Glutamatergic neuron (in vitro differentiated cells): ENCODE measurements at regions not wholly inside any gene's neighbourhood (a gene's known extent, or its start where the extent isn't known, plus 50 kb on each side); places are given as distances from the start of the nearest gene placed in this dataset.

ENCODE experiments used
- DNase-seq: peaks from one replicate; pipeline ENCODE4 v3.0.0; 2022
- H3K27ac Mint-ChIP-seq: one replicate; pipeline ENCODE4 v1.8.0; 2020; ENCODE audit warnings: mild to moderate bottlenecking, mixed read lengths, inconsistent platforms; ENCODE audit not compliant: unreplicated experiment
- H3K27me3 Mint-ChIP-seq: one replicate; pipeline ENCODE4 v1.8.0; 2020; ENCODE audit warnings: mild to moderate bottlenecking, moderate library complexity, mixed read lengths, inconsistent platforms; ENCODE audit not compliant: unreplicated experiment
- H3K36me3 Mint-ChIP-seq: one replicate; pipeline ENCODE4 v1.8.0; 2020; ENCODE audit warnings: mild to moderate bottlenecking, mixed read lengths, inconsistent platforms; ENCODE audit not compliant: unreplicated experiment
- H3K4me1 Mint-ChIP-seq: one replicate; pipeline ENCODE4 v1.8.0; 2020; ENCODE audit warnings: mild to moderate bottlenecking, low read depth, mixed read lengths, inconsistent platforms; ENCODE audit not compliant: unreplicated experiment
- H3K4me3 Mint-ChIP-seq: one replicate; pipeline ENCODE4 v1.8.0; 2020; ENCODE audit warnings: mild to moderate bottlenecking, mixed read lengths, inconsistent platforms; ENCODE audit not compliant: unreplicated experiment
- H3K9me3 Mint-ChIP-seq: one replicate; pipeline ENCODE4 v1.8.0; 2020; ENCODE audit warnings: mild to moderate bottlenecking, moderate library complexity, mixed read lengths, inconsistent platforms; ENCODE audit not compliant: unreplicated experiment
- TF ChIP-seq, protein P1 (sequence below): fragments of 200-600 bp; sonication (generic); IDR thresholded peaks from one replicate; pipeline ENCODE4 v1.5.0; 2021; ENCODE audit not compliant: partially characterized antibody, unreplicated experiment

DNA sequence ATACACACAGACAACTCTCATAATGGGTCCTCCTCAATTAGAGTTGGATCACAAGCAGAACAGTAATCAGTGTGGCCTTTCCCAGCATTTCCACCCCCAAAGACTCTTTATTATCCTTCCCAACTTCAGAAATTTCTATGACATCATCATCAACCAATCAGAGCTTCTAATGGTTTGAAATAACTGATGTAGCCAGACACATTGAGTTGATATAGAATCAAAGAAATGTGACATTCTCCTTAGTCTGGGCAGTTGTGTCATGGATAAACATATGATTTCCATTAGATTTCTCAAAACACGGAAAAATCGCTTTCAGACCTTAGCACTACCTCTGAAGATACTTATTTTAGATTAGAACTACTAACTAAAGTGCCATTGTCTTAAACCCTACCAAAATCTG is 75.7 kb upstream of the NFIB start:
- Mint-ChIP-seq H3K9me3 (no peaks in the 10 kb centered on the region), H3K4me1 (no peaks in the 10 kb centered on the region), H3K36me3 (no peaks in the 10 kb centered on the region), H3K27ac (no peak overlapping the region), H3K4me3 (no peak overlapping the region), H3K27me3 (no peaks in the 10 kb centered on the region)
- TF ChIP-seq, protein P1, sequence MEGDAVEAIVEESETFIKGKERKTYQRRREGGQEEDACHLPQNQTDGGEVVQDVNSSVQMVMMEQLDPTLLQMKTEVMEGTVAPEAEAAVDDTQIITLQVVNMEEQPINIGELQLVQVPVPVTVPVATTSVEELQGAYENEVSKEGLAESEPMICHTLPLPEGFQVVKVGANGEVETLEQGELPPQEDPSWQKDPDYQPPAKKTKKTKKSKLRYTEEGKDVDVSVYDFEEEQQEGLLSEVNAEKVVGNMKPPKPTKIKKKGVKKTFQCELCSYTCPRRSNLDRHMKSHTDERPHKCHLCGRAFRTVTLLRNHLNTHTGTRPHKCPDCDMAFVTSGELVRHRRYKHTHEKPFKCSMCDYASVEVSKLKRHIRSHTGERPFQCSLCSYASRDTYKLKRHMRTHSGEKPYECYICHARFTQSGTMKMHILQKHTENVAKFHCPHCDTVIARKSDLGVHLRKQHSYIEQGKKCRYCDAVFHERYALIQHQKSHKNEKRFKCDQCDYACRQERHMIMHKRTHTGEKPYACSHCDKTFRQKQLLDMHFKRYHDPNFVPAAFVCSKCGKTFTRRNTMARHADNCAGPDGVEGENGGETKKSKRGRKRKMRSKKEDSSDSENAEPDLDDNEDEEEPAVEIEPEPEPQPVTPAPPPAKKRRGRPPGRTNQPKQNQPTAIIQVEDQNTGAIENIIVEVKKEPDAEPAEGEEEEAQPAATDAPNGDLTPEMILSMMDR: no peak
- DNase-seq: no peak

DNA sequence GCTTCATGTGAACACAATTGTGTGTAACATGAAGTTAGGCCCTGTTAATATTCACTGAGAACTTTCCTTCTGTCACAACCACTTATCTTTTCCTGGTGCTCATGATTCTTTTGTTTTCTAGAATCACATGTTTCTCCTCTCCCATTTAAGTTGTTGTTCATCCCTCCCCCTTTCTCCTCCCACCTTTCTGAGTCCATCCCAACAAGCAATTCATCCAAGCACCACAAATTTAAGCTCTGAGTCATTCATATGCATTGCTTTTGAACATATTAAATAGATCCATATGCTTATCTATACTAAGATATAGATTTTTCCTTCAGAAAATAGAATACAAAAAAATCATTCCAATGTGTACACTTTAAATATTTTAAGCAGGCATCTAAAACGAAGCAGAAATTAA is 75.2 kb upstream of the NFIB start:
- Mint-ChIP-seq H3K36me3 (no peaks in the 10 kb centered on the region), H3K4me3 (no peak overlapping the region), H3K27me3 (no peaks in the 10 kb centered on the region), H3K9me3 (no peaks in the 10 kb centered on the region), H3K27ac (no peak overlapping the region), H3K4me1 (no peaks in the 10 kb centered on the region)
- no peak for DNase-seq
- TF ChIP-seq, protein P1: no peak

GRCh38 chr9:14383773-14384172 is 69.8 kb upstream of the NFIB start:
- Mint-ChIP-seq H3K4me1 (no peaks in the 10 kb centered on the region), H3K9me3 (no peaks in the 10 kb centered on the region), H3K4me3 (no peak overlapping the region), H3K27ac (no peak overlapping the region), H3K36me3 (no peaks in the 10 kb centered on the region), H3K27me3 (no peaks in the 10 kb centered on the region)
- DNase-seq: no peak
- TF ChIP-seq, protein P1: no peak

DNA sequence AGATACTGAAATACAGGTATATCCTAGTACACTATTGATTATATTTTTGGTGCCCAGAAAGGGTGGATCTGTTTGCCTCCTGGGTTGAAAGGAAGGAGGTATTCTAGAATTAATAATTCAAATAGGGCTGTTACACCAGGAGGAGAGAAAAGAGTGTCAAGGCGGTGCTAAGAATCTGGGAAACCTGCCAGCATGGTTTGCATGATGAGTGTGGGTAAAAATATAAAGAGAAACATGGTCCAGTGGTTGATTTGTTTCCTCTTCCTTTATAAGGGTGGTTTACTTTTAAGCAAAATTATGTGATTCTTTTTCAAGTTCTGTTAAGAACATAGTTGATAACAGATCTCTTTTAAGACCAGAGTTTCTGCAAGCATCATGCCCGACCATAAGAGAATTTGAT is 69.4 kb upstream of the NFIB start:
- no peak for DNase-seq
- no peaks in the 10 kb centered on the region for H3K27me3 Mint-ChIP-seq
- no peaks in the 10 kb centered on the region for H3K9me3 Mint-ChIP-seq
- no peak overlapping the region for H3K4me3 Mint-ChIP-seq
- no peak overlapping the region for H3K27ac Mint-ChIP-seq
- TF ChIP-seq, protein P1: no peak
- no peaks in the 10 kb centered on the region for H3K4me1 Mint-ChIP-seq
- no peaks in the 10 kb centered on the region for H3K36me3 Mint-ChIP-seq

DNA sequence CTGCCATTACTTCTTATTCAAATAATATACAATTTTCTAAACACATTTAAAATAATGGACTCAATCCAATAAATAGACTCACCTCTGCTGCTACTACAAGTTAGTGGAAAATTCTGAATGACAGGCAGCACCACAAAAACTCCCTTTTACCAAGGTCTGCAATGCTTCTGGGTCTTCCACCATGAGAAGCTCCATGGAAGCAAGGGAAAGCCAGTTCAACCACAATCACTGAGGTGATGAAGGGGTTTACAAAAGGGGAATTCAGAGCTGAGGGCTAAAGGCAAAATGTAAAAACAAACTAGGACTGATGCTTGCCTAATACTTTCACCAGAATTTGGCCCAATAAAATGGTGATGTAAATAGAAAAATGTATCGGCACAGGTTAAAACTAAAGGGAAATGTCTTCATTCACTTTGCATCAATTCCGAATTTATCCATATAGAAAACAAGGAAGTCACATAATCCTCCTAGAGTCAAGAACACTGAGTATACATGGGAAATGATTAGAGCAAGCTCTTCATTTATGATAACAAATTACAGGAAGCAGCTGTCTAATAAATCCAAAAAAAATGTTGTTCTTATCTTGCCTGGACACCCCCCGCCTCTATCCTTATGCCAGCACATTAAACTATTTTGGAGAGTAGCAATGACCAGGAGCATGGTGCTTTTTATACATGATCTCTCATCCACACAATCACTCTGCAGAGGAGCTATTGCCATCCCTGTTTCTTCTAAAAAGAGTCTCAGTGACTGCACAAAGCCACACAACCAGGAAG is 66.3 kb upstream of the NFIB start:
- TF ChIP-seq, protein P1: no peak
- Mint-ChIP-seq H3K36me3 (no peaks in the 10 kb centered on the region), H3K27me3 (peaks cover 2% of the 10 kb centered on the region), H3K27ac (no peak overlapping the region), H3K4me1 (no peaks in the 10 kb centered on the region), H3K4me3 (no peak overlapping the region), H3K9me3 (no peaks in the 10 kb centered on the region)
- no peak for DNase-seq
